ENCODE measurements at regions not wholly inside any gene's neighbourhood (a gene's known extent, or its start where the extent isn't known, plus 50 kb on each side); places are given as distances from the start of the nearest gene placed in this dataset.

- 69% methylated on average over 1 of the region's 1 CpG for WGBS (ENCODE audit: low lambda C conversion rate)
- Histone ChIP-seq H3K27ac (ENCODE audit: low read depth in 2 of 2, low read length in 1 of 2) (no peak overlapping the region), H3F3A (replicated peaks; ENCODE audit: insufficient read depth) (no peaks in the 10 kb centered on the region), H3K4me1 (ENCODE audit: control insufficient read depth in 1 of 2, insufficient read depth in 2 of 2, low read depth in 1 of 2, low read length in 1 of 2) (no peaks in the 10 kb centered on the region), H3K27me3 (ENCODE audit: insufficient read depth) (no peaks in the 10 kb centered on the region), H3K9me3 (no peaks in the 10 kb centered on the region), H3K4me2 (no peak overlapping the region), H2AFZ (ENCODE audit: low read depth) (no peak overlapping the region), H3K9ac (no peak overlapping the region), H3K9me2 (no peaks in the 10 kb centered on the region; the same call in 1 of the 2 replicates), H3K79me2 (ENCODE audit: insufficient read depth) (no peaks in the 10 kb centered on the region), H3K36me3 (replicated peaks in 1 of 2; ENCODE audit: control insufficient read depth in 1 of 2, insufficient read depth in 2 of 2, low read length in 1 of 2) (no peaks in the 10 kb centered on the region), H3K4me3 (ENCODE audit: low read depth in 2 of 2, low read length in 1 of 2) (no peak overlapping the region), H4K20me1 (ENCODE audit: insufficient read depth) (no peaks in the 10 kb centered on the region)
- ChIA-PET POLR2A (no interaction called here), CTCF (no interaction called here)
- TF ChIP-seq SIN3A (IDR thresholded peaks at IDR 0.05; ENCODE audit: borderline replicate concordance, low read depth, low read length), result no peak
- DNase-seq, result no peak
These were observed 125.2 kb upstream of the TRAM1L1 start for GRCh38 chr4:117210551-117210950.

- Histone ChIP-seq H3K9me2 (peaks cover 3% of the 10 kb centered on the region; the same call in 1 of the 2 replicates), H4K20me1 (ENCODE audit: insufficient read depth) (no peaks in the 10 kb centered on the region), H3K79me2 (ENCODE audit: insufficient read depth) (no peaks in the 10 kb centered on the region), H3K4me1 (ENCODE audit: control insufficient read depth in 1 of 2, insufficient read depth in 2 of 2, low read depth in 1 of 2, low read length in 1 of 2) (no peaks in the 10 kb centered on the region; a peak in 2 of 4 replicates), H3K4me2 (no peak overlapping the region), H2AFZ (ENCODE audit: low read depth) (no peak overlapping the region), H3F3A (replicated peaks; ENCODE audit: insufficient read depth) (no peaks in the 10 kb centered on the region), H3K9ac (no peak overlapping the region), H3K36me3 (replicated peaks in 1 of 2; ENCODE audit: control insufficient read depth in 1 of 2, insufficient read depth in 2 of 2, low read length in 1 of 2) (no peaks in the 10 kb centered on the region), H3K4me3 (ENCODE audit: low read depth in 2 of 2, low read length in 1 of 2) (no peak overlapping the region), H3K27me3 (ENCODE audit: insufficient read depth) (no peaks in the 10 kb centered on the region), H3K27ac (ENCODE audit: low read depth in 2 of 2, low read length in 1 of 2) (no peak overlapping the region), H3K9me3 (no peaks in the 10 kb centered on the region)
- ChIA-PET CTCF (interaction anchor here (1.1 kb wide), 1 partner anchor 12 kb away, joined by 3 read pairs; no protein-coding TSS in a partner anchor), POLR2A (no interaction called here)
- 50% methylated on average over 5 of the region's 5 CpGs for WGBS (ENCODE audit: low lambda C conversion rate)
- no peak for TF ChIP-seq NRF1 (IDR thresholded peaks at IDR 0.05; ENCODE audit: low read depth, low read length)
- TF ChIP-seq USF2 (IDR thresholded peaks at IDR 0.05; ENCODE audit: borderline replicate concordance, low read depth, low read length), result no peak
- no peak for TF ChIP-seq RAD21 (IDR thresholded peaks at IDR 0.05; ENCODE audit: low read length)
- no peak for TF ChIP-seq SMC3 (IDR thresholded peaks at IDR 0.05; ENCODE audit: low read depth, low read length)
- TF ChIP-seq TAF1 (IDR thresholded peaks at IDR 0.05; ENCODE audit: borderline replicate concordance, low read depth, low read length), result no peak
- no peak for DNase-seq
These were observed 138.9 kb upstream of the TRAM1L1 start for GRCh38 chr4:117224256-117224655.

GRCh38 chr4:117225471-117225870 lies 140.1 kb upstream of the TRAM1L1 start:
- no peaks in the 10 kb centered on the region for H3K79me2 ChIP-seq (ENCODE audit: insufficient read depth)
- H4K20me1 ChIP-seq (ENCODE audit: insufficient read depth), result no peaks in the 10 kb centered on the region
- H3K4me3 ChIP-seq (ENCODE audit: low read depth in 2 of 2, low read length in 1 of 2), result no peak overlapping the region
- no peaks in the 10 kb centered on the region for H3K27me3 ChIP-seq (ENCODE audit: insufficient read depth)
- no peak overlapping the region for H3K27ac ChIP-seq (ENCODE audit: low read depth in 2 of 2, low read length in 1 of 2)
- H3K9ac ChIP-seq, result no peak overlapping the region
- TF ChIP-seq FOXJ3 (CRISPR knock-in tag; IDR thresholded peaks at IDR 0.05) (no peak), SMC3 (IDR thresholded peaks at IDR 0.05; ENCODE audit: low read depth, low read length) (no peak), POLR2AphosphoS5 (IDR thresholded peaks at IDR 0.05; ENCODE audit: low read depth, low read length) (no peak), JUND (IDR thresholded peaks at IDR 0.05) (no peak), NFIC (IDR thresholded peaks at IDR 0.05; ENCODE audit: borderline replicate concordance) (no peak), PBX3 (IDR thresholded peaks at IDR 0.05) (no peak), MAX (IDR thresholded peaks at IDR 0.05; ENCODE audit: low read depth) (no peak), YY1 (IDR thresholded peaks at IDR 0.05; ENCODE audit: low read depth) (no peak), ELF1 (IDR thresholded peaks at IDR 0.05) (no peak), MXI1 (IDR thresholded peaks at IDR 0.05; ENCODE audit: low read depth, low read length) (no peak), MEF2A (IDR thresholded peaks at IDR 0.05; ENCODE audit: borderline replicate concordance, low read depth) (no peak), USF2 (IDR thresholded peaks at IDR 0.05; ENCODE audit: borderline replicate concordance, low read depth, low read length) (no peak)
- peaks cover 3% of the 10 kb centered on the region; the same call in 1 of the 2 replicates for H3K9me2 ChIP-seq
- no peak for DNase-seq
- no peaks in the 10 kb centered on the region; a peak in 2 of 4 replicates for H3K4me1 ChIP-seq (ENCODE audit: control insufficient read depth in 1 of 2, insufficient read depth in 2 of 2, low read depth in 1 of 2, low read length in 1 of 2)
- H3F3A ChIP-seq (replicated peaks; ENCODE audit: insufficient read depth), result no peaks in the 10 kb centered on the region
- ChIA-PET CTCF (no interaction called here), POLR2A (no interaction called here)
- WGBS (ENCODE audit: low lambda C conversion rate), result 11% methylated on average over 3 of the region's 3 CpGs
- no peak overlapping the region for H2AFZ ChIP-seq (ENCODE audit: low read depth)
- H3K9me3 ChIP-seq, result no peaks in the 10 kb centered on the region
- no peak overlapping the region for H3K4me2 ChIP-seq
- H3K36me3 ChIP-seq (replicated peaks in 1 of 2; ENCODE audit: control insufficient read depth in 1 of 2, insufficient read depth in 2 of 2, low read length in 1 of 2), result no peaks in the 10 kb centered on the region

Data from SK-N-SH (cell line).